ENCODE measurements at regions not wholly inside any gene's neighbourhood (a gene's known extent, or its start where the extent isn't known, plus 50 kb on each side); places are given as distances from the start of the nearest gene placed in this dataset.
A peak's percentile ranks its signal among the peaks of the same experiment; 100 is the strongest.
"Not testable (repeated sequence)": the region's sequence is repeated elsewhere in the genome, so short reads cannot be mapped to it uniquely, and the experiment has no call there.

- no peak overlapping the region for H3K27ac Mint-ChIP-seq
- peaks cover 6% of the 10 kb centered on the region for H3K4me1 Mint-ChIP-seq (ENCODE audit: low read depth)
- no peaks in the 10 kb centered on the region for H3K36me3 Mint-ChIP-seq (ENCODE audit: low read depth)
- H3K4me3 Mint-ChIP-seq = no peak overlapping the region
- no peaks in the 10 kb centered on the region for H3K27me3 Mint-ChIP-seq
- H3K9me3 Mint-ChIP-seq = no peaks in the 10 kb centered on the region
These were observed 94.1 kb upstream of the ARMC3 start for GRCh38 chr10:22833781-22834180.

- Mint-ChIP-seq H3K9me3 (no peaks in the 10 kb centered on the region), H3K27ac (no peak overlapping the region), H3K27me3 (no peaks in the 10 kb centered on the region), H3K4me3 (no peak overlapping the region), H3K4me1 (ENCODE audit: low read depth) (peaks cover 6% of the 10 kb centered on the region), H3K36me3 (ENCODE audit: low read depth) (no peaks in the 10 kb centered on the region)
These were observed 94.5 kb upstream of the ARMC3 start for GRCh38 chr10:22833353-22833752.

- Mint-ChIP-seq H3K4me3 (no peak overlapping the region), H3K4me1 (ENCODE audit: low read depth) (peaks cover 4% of the 10 kb centered on the region), H3K9me3 (no peaks in the 10 kb centered on the region), H3K27ac (no peak overlapping the region), H3K36me3 (ENCODE audit: low read depth) (no peaks in the 10 kb centered on the region), H3K27me3 (no peaks in the 10 kb centered on the region)
These were observed 95.0 kb upstream of the ARMC3 start for GRCh38 chr10:22832851-22833250.

GRCh38 chr10:22832066-22832602 lies 95.7 kb upstream of the ARMC3 start:
- Mint-ChIP-seq H3K36me3 (ENCODE audit: low read depth) (no peaks in the 10 kb centered on the region), H3K4me1 (ENCODE audit: low read depth) (no peaks in the 10 kb centered on the region), H3K9me3 (no peaks in the 10 kb centered on the region), H3K27me3 (no peaks in the 10 kb centered on the region), H3K27ac (no peak overlapping the region), H3K4me3 (no peak overlapping the region)

GRCh38 chr10:22831586-22831985 lies 96.3 kb upstream of the ARMC3 start:
- Mint-ChIP-seq H3K9me3 (no peaks in the 10 kb centered on the region), H3K4me3 (no peak overlapping the region)

GRCh38 chr10:22828712-22829111 lies 99.1 kb upstream of the ARMC3 start:
- not testable (repeated sequence) for H3K27ac Mint-ChIP-seq; H3K27me3 Mint-ChIP-seq; H3K36me3 Mint-ChIP-seq (ENCODE audit: low read depth); H3K9me3 Mint-ChIP-seq; H3K4me3 Mint-ChIP-seq; H3K4me1 Mint-ChIP-seq (ENCODE audit: low read depth)

More at GRCh38 chr10:22831586-22831985, 96.3 kb upstream of the ARMC3 start:
- Mint-ChIP-seq H3K27ac (no peak overlapping the region), H3K27me3 (no peaks in the 10 kb centered on the region), H3K36me3 (ENCODE audit: low read depth) (no peaks in the 10 kb centered on the region), H3K4me1 (ENCODE audit: low read depth) (no peaks in the 10 kb centered on the region)

- Mint-ChIP-seq H3K9me3 (no peaks in the 10 kb centered on the region), H3K27me3 (no peaks in the 10 kb centered on the region), H3K4me1 (ENCODE audit: low read depth) (no peaks in the 10 kb centered on the region), H3K27ac (no peak overlapping the region), H3K4me3 (no peak overlapping the region), H3K36me3 (ENCODE audit: low read depth) (no peaks in the 10 kb centered on the region)
These were observed 102.0 kb upstream of the ARMC3 start for GRCh38 chr10:22825841-22826240.

GRCh38 chr10:22824984-22825383 lies 102.9 kb upstream of the ARMC3 start:
- Mint-ChIP-seq H3K36me3 (ENCODE audit: low read depth) (no peaks in the 10 kb centered on the region), H3K9me3 (no peaks in the 10 kb centered on the region), H3K4me3 (no peak overlapping the region), H3K27ac (no peak overlapping the region), H3K27me3 (no peaks in the 10 kb centered on the region), H3K4me1 (ENCODE audit: low read depth) (no peaks in the 10 kb centered on the region)

- Mint-ChIP-seq H3K4me3 (no peak overlapping the region), H3K27ac (no peak overlapping the region), H3K4me1 (ENCODE audit: low read depth) (no peaks in the 10 kb centered on the region), H3K9me3 (no peaks in the 10 kb centered on the region), H3K27me3 (no peaks in the 10 kb centered on the region), H3K36me3 (ENCODE audit: low read depth) (no peaks in the 10 kb centered on the region)
These were observed 103.3 kb upstream of the ARMC3 start for GRCh38 chr10:22824520-22824919.

GRCh38 chr10:22823109-22823508 lies 104.7 kb upstream of the ARMC3 start:
- Mint-ChIP-seq H3K27ac (no peak overlapping the region), H3K9me3 (no peaks in the 10 kb centered on the region), H3K27me3 (no peaks in the 10 kb centered on the region), H3K36me3 (ENCODE audit: low read depth) (no peaks in the 10 kb centered on the region), H3K4me3 (no peak overlapping the region), H3K4me1 (ENCODE audit: low read depth) (no peaks in the 10 kb centered on the region)

GRCh38 chr10:22821921-22822320 lies 105.9 kb upstream of the ARMC3 start:
- not testable (repeated sequence) for H3K27me3 Mint-ChIP-seq; H3K27ac Mint-ChIP-seq; H3K36me3 Mint-ChIP-seq (ENCODE audit: low read depth); H3K4me1 Mint-ChIP-seq (ENCODE audit: low read depth); H3K4me3 Mint-ChIP-seq; H3K9me3 Mint-ChIP-seq

GRCh38 chr10:22821501-22821900 lies 106.4 kb upstream of the ARMC3 start:
- H3K27me3 Mint-ChIP-seq = no peaks in the 10 kb centered on the region
- H3K27ac Mint-ChIP-seq = no peak overlapping the region
- H3K9me3 Mint-ChIP-seq = no peaks in the 10 kb centered on the region
- no peak overlapping the region for H3K4me3 Mint-ChIP-seq
- H3K4me1 Mint-ChIP-seq (ENCODE audit: low read depth) = peaks cover 8% of the 10 kb centered on the region
- H3K36me3 Mint-ChIP-seq (ENCODE audit: low read depth) = no peaks in the 10 kb centered on the region

GRCh38 chr10:22816298-22816653 lies 101.9 kb upstream of the PIP4K2A start:
- H3K27me3 Mint-ChIP-seq = no peaks in the 10 kb centered on the region
- H3K9me3 Mint-ChIP-seq = no peaks in the 10 kb centered on the region
- no peaks in the 10 kb centered on the region for H3K36me3 Mint-ChIP-seq (ENCODE audit: low read depth)
- H3K4me1 Mint-ChIP-seq (ENCODE audit: low read depth) = peaks cover 13% of the 10 kb centered on the region
- peak overlapping the region; percentile 5 for H3K27ac Mint-ChIP-seq
- no peak overlapping the region for H3K4me3 Mint-ChIP-seq

GRCh38 chr10:22810643-22811465 lies 96.5 kb upstream of the PIP4K2A start:
- no peaks in the 10 kb centered on the region for H3K9me3 Mint-ChIP-seq
- no peak overlapping the region for H3K4me3 Mint-ChIP-seq
- no peak overlapping the region for H3K27ac Mint-ChIP-seq
- no peaks in the 10 kb centered on the region for H3K4me1 Mint-ChIP-seq (ENCODE audit: low read depth)
- H3K27me3 Mint-ChIP-seq = no peaks in the 10 kb centered on the region
- no peaks in the 10 kb centered on the region for H3K36me3 Mint-ChIP-seq (ENCODE audit: low read depth)

GRCh38 chr10:22807238-22807637 lies 92.9 kb upstream of the PIP4K2A start:
- no peaks in the 10 kb centered on the region for H3K27me3 Mint-ChIP-seq
- no peak overlapping the region for H3K27ac Mint-ChIP-seq
- no peaks in the 10 kb centered on the region for H3K36me3 Mint-ChIP-seq (ENCODE audit: low read depth)
- no peaks in the 10 kb centered on the region for H3K9me3 Mint-ChIP-seq
- H3K4me1 Mint-ChIP-seq (ENCODE audit: low read depth) = no peaks in the 10 kb centered on the region
- no peak overlapping the region for H3K4me3 Mint-ChIP-seq

GRCh38 chr10:22805304-22805703 lies 90.9 kb upstream of the PIP4K2A start:
- Mint-ChIP-seq H3K27me3 (no peaks in the 10 kb centered on the region), H3K4me3 (no peak overlapping the region), H3K9me3 (no peaks in the 10 kb centered on the region), H3K36me3 (ENCODE audit: low read depth) (no peaks in the 10 kb centered on the region), H3K4me1 (ENCODE audit: low read depth) (no peaks in the 10 kb centered on the region), H3K27ac (no peak overlapping the region)
